ENCODE measurements at regions not wholly inside any gene's neighbourhood (a gene's known extent, or its start where the extent isn't known, plus 50 kb on each side); places are given as distances from the start of the nearest gene placed in this dataset.

GRCh38 chr2:234292205-234292961, 204.5 kb downstream of the ARL4C start:
- intact Hi-C loops (cut with DNase I), result loop anchor here (5.0 kb wide), 1 partner anchor 155 kb away; no protein-coding TSS in a partner anchor
- no peak for DNase-seq (ENCODE audit: low spot score)

DNA sequence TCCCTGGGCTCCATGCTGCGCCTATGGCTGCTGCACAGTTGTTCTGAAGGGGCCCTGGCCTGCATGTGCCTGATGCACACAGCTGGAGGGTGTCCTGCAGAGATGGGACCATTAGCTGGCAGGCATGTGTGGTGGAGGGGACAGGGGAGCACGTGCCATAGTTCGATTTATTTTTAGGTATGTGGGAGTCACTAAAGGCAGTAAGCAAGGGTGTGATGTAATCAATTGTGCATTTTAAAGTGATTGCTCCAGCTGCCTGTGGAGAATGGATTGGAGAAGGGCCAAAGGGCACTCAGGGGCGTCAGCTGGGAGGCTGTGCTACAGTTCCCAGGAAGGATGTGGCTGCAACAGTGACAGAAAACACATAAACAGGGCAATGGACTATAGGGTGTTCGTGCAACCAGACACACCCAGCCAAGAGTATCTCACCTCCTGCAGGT, 205.1 kb downstream of the ARL4C start:
- DNase-seq (ENCODE audit: low spot score), result no peak
- intact Hi-C loops (cut with DNase I), result loop anchor here (5.0 kb wide), 1 partner anchor 154 kb away; no protein-coding TSS in a partner anchor

DNA sequence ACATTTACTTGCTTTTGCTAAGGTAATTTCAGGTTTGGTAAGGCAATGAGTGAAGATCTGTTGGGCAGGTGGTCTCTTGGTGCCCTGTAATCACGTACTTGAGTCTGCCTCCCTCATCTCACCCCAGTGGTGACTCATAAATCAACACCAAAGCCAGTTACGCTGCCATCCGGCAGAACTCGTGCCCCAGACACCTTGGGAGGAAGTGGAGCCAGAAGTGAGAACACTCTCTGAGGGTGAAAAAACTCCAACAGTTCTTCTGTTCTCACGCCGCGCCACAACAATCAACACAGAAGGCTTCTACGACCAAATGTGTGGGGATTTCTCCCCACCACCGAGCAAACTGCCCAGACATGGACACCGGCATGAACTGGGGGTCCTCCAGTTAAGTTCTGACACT, 206.2 kb downstream of the ARL4C start:
- intact Hi-C loops (cut with DNase I), result loop anchor here (5.0 kb wide), 1 partner anchor 153 kb away; no protein-coding TSS in a partner anchor

DNA sequence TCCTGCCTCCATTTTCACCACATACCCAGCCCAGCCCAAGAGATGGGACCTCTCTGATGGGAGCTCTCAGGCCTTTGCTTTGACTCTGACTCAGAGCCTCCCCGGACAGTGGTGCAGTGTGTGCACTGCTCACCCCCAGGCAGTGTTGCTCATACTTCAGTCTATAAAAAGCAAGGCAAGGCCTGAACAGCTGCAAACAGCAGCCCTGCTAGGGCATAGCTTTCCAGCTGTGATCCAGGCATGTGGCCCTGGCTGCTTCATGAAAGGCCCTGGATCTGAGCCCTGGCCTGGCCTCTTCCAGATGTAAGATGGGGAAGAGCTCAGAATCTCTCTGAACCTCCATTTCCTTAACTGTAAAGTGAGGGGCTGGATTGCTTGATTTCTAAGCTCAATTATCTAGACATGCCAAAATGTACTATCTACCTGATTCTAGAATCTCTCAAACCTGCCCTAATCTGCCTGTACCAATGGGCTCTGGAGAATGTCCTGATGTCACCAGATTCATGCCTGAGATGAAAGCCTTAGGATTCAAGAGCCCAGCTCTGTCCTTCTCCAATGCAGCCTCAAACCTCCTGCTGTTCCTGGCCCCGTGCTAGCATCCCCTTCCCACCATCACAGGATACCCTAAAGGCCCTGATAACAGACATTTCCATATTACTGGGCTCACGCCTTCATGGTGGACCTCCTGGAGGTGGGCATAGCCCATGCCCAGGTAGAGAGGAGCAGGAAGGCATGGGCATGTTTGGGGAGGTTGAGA, 206.9 kb downstream of the ARL4C start:
- intact Hi-C loops (cut with DNase I), result loop anchor here (2.0 to 5.0 kb wide), 2 partner anchors 153 to 211 kb away; no protein-coding TSS in a partner anchor
- DNase-seq (ENCODE audit: low spot score), result no peak

More for the DNA sequence above, 206.2 kb downstream of the ARL4C start:
- no peak for DNase-seq (ENCODE audit: low spot score)

DNA sequence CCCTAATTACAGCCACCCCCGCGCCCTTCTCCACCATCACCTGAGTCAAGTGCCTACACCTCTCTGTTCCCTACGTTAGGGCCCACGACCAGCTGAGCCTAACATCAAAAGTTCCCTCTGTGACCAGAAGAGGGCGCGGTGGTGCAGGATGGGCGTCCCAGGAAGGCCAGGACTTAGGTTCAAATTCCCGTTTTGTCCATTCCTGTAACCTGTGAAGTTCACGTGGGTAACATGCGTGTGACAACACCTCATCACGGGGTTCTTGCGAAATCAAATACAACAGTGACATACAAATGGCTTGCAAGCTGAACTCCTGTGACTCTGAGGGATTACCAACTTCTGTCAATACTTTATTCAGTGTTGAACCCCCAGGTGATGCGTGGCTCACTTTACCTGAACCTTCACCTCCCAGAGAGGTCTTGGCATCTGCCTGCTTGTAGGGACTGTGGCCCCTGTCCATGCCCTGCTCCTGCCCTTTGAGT, 207.9 kb downstream of the ARL4C start:
- intact Hi-C loops (cut with DNase I), result loop anchor here (2.0 kb wide), 1 partner anchor 212 kb away; no protein-coding TSS in a partner anchor
- DNase-seq (ENCODE audit: low spot score), result no peak

DNA sequence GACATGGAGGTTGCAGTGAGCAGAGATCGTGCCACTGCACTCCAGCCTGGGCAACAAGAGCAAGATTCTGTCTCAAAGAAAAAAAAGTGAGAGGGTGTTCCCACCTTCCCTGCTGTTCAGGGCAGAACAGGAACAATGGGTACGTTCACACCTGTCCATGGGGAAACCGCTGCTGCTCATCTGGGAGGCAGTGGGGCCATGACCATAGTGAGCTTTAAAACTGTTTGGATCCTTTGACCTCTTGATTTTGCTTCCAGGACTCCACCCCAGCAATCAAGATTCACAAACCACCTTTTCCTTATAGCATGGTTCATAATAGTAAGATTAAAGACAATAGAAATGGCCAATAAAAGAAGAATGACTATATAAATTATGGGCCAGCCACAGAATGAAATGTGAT, 209.2 kb downstream of the ARL4C start:
- intact Hi-C loops (cut with DNase I), result loop anchor here (2.0 kb wide), 1 partner anchor 213 kb away; no protein-coding TSS in a partner anchor
- no peak for DNase-seq (ENCODE audit: low spot score)

DNA sequence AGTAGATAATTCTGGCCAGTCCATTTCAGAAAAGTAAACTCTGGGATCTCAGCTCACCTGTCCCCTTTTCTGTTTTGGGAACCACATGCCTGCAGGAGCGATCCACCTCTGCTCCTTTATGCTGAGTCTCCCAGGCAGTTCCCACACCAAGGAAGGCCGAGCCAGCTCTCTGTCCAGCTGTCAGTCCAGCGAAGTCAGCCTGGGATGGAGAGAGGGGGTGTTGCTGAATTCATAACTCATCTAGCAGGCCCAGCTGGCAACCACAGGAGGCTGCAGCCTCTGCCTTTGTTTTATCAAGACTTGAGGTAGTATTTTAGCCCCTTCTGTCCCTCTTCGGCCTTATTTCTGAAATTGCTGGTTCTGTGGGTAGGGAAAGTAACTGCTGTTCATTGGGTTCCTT, 209.9 kb downstream of the ARL4C start:
- intact Hi-C loops (cut with DNase I), result no loop called here
- no peak for DNase-seq (ENCODE audit: low spot score)

- DNase-seq (ENCODE audit: low spot score), result no peak
- intact Hi-C loops (cut with DNase I), result no loop called here
Observed at GRCh38 chr2:234286118-234286598, 210.7 kb downstream of the ARL4C start.

- no peak for DNase-seq (ENCODE audit: low spot score)
- intact Hi-C loops (cut with DNase I), result no loop called here
Observed at GRCh38 chr2:234285541-234285940, 211.3 kb downstream of the ARL4C start.

GRCh38 chr2:234279637-234280036, 217.2 kb downstream of the ARL4C start:
- intact Hi-C loops (cut with DNase I), result no loop called here
- DNase-seq (ENCODE audit: low spot score), result no peak

DNA sequence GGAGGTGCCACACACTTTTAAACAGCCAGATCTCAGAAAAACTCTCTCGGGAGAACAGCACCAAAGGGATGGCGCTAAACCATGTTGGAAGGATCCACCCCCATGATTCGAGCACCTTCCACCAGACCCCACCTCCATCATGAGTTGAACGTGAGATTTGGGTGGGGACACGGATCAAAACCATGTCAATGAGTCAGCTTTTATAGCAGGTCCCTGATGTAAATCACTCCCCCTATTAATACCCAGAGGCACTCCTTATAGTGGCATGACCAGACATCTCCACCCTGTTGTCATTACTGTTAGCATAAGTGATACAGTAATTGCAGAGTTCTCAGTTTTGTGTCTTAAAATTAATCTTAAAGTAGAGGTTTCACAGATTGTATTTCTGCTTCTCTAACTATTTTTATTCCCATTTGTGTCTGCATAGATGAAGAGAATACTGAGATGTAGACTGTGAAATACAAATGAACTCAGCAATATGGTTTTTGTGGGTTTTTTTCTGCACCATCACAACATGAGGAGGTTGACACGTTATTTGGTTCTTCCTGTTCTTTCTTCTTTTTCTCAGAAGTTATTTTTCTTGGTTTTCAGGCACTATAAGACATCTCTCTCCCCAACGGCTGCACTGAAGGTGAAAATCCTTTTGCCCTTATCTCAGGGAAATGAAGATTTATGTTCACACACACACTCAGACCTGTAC, 218.2 kb downstream of the ARL4C start:
- no peak for DNase-seq (ENCODE audit: low spot score)

DNA sequence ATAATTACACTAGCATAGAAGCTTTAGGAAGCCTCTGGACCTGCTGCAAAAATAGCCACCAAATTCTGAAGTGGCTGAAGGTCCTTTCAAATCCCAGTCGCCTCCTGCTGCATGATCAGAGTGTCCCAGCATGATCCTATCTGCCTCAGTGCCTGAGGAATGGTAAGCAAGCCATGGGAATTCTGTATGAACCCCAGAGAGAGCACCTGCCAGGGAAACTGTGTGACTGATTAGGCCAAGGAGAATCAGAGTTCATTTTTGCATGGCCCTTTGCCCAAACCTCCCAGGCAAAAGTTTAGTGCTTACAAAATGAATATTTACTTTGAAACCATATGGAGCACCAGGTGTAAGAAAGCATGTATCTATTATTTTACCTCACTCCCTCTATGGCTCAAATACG, 221.4 kb downstream of the ARL4C start:
- intact Hi-C loops (cut with DNase I), result no loop called here

More for the DNA sequence above, 218.2 kb downstream of the ARL4C start:
- intact Hi-C loops (cut with DNase I), result no loop called here

DNA sequence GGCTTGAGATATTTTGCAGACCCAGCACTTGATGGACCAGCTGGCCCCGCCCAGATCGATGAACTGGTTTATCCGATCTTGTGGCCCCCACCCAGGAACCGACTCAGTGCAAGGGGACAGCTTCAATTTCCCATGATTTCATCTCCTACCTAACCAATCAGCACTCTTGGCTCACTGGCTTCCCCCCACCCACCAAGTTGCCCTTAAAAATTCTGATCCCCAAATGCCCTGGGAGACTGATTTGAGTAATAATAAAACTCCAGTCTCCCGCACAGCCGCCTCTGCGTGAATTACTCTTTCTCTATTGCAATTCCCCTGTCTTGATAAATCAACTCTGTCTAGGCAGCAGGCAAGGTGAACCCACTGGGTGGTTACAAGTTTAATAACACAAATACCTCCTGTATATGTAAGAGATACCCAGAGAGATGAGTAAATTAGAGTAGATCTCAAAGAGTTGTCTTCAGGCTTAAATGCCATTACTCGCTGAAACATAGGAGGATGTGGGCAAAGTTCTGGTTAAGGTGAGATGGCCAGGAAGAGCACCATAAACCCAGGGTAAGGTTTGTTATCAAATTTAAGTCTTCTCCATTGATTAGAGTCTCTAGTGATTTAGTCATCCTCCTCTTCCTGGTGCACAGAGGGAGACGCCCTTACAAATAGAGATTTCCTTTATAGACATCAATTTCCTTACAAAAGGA, 222.8 kb downstream of the ARL4C start:
- no peak for DNase-seq (ENCODE audit: low spot score)
- intact Hi-C loops (cut with DNase I), result no loop called here

More for the DNA sequence above, 221.4 kb downstream of the ARL4C start:
- DNase-seq (ENCODE audit: low spot score), result no peak

DNA sequence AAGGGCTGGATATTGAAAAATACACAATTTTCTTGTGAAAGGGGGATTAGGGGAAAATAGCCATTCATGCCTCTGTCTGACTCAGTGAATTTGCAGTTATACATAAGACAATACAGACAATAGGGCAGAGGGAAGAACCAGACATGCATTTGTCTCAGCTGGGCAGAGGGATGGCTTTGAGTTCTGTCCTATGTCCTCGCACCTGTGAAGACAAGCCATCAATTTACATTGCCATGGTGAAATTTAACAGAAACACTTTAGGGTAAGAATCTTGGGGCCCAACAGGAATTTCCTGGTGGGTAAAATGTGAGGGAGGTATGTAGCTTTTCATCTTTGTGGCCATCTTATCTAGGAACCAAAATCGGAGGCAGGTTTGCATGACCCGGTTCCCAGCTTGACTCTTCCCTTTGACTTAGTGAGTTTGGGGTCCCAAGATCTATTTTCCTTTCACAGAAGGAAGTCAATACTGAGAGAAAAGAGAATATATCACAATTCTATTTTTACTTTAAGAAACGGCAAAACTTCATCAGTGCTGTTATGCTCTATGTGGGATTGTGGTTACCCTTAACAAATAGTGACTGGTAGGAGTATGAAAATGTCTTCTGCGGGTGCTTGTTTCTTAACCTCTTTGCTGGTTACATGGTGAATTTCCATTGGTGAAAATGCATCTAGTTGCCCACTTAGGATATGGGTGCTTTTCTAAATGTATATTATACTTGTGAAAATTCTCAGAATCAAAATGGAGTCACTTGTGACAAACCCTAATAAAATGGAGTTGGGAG, 221.8 kb downstream of the SPP2 start:
- intact Hi-C loops (cut with DNase I), result no loop called here

DNA sequence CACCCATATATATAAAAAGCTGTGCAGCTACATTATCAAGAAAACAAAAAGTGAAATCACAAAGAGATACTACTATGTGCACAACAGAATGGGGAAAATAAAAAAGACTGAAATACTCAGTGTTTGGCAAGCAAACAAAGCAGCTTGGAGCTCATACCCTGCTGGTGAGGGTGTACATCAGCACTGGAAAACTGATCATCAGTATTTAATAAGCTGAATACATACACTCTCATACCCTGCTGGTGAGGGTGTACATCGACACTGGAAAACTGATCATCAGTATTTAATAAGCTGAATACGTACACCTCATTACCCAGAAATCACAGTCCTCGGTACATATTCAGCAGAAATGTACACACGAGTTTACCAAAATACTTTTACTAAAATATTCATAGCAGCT, 220.8 kb downstream of the SPP2 start:
- no peak for DNase-seq (ENCODE audit: low spot score)
- intact Hi-C loops (cut with DNase I), result no loop called here

More for the DNA sequence above, 221.8 kb downstream of the SPP2 start:
- no peak for DNase-seq (ENCODE audit: low spot score)

DNA sequence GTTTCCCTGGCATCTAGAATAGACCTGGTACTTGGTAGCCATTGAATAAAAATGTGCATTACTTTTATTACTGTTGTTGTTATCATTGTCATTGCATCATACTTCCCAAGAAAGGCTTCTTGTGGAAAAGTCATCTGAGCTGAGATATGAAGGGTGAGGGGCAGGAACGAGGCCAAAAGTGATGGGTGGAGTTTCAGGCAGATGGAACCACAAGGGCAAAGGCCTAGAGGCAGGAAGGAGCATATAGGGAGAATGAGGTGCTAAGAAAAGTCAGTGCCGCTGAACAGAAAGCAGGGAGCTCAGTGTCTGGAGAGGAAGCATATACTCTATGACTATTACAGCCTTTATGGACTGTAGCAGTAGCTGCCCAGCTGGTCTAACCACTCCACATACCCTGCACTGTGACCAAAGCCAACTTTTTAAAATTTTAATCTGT, 219.3 kb downstream of the SPP2 start:
- intact Hi-C loops (cut with DNase I), result no loop called here
- no peak for DNase-seq (ENCODE audit: low spot score)

DNA sequence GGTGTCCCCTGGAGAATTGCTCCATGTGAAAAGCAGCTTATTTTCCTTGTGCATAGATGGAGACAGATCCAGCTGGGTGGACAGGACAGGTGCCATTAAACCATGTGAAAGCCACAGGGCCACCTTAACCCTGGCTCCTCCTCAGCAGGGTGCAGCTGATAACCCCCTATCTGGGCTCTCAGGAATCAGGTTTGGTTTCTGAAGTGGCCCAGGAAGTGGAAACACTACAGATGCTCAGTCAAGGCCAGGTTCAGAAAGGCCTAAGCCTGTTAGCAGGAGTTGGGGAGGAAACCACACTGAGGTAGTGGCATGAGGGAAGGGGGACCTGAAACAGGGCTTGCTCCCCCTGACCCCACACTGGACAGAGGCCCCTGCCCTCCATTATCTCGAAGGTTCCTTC, 217.0 kb downstream of the SPP2 start:
- intact Hi-C loops (cut with DNase I), result no loop called here
- no peak for DNase-seq (ENCODE audit: low spot score)

DNA sequence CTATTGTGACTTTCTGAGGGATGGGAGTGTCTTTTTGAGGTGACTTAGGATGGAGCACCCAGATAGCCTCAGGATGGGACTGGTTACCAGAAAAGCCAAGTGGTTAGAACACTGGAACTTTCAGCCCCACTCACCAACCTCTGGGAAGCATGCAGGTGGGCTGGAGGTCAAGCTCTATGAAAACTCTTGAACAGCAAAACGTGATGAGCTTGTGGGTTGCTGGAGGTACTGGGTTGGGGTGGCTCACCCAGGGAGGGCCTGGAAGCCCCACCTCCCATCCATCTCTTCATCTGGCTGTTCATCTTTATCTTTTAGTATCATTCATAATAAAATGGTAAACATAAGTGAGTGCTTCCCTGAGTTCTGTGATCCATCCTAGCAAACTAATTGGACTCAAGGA, 216.4 kb downstream of the SPP2 start:
- intact Hi-C loops (cut with DNase I), result no loop called here
- no peak for DNase-seq (ENCODE audit: low spot score)

All from cardiac septum (tissue), 1 donor.